HCT116 (cell line): ENCODE measurements at regions not wholly inside any gene's neighbourhood (a gene's known extent, or its start where the extent isn't known, plus 50 kb on each side); places are given as distances from the start of the nearest gene placed in this dataset.

ENCODE experiments used
- ATAC-seq: fragments of 200-7000 bp; cut with Tn5 transposase; 2 replicates; pipeline ENCODE4 v1.9.1; 2020; ENCODE audit warnings: mild to moderate bottlenecking, moderate library complexity
- BruUV-seq: library from RNA; stranded (reverse); fragments of 400-500 nt; replicated peaks from 2 replicates; lab custom pipeline; 2021; lab: Mats Ljungman, UMichigan
- CTCF ChIA-PET: fragments of 300-600 bp; sonication (Branson Sonifier 250); formaldehyde crosslinking; loops from one replicate; lab custom pipeline; 2021; ENCODE audit warnings: antibody characterized with exemption; lab: Charles Lee
- POLR2A ChIA-PET: fragments of 300-600, 350-600 bp; sonication (Branson Sonifier 250); formaldehyde crosslinking; loops from one replicate; lab custom pipeline; 2021; ENCODE audit warnings: antibody characterized with exemption; lab: Charles Lee
- RAD21 ChIA-PET, 2 experiments: fragments of 300-600 bp; sonication (Branson Sonifier 250); formaldehyde crosslinking; loops; one replicate each; lab custom pipeline; 2023; ENCODE audit warnings: low total read pairs in 2 of 2; ENCODE audit not compliant: uncharacterized antibody in 2 of 2, unreplicated experiment in 2 of 2, low non-redundant PET in 1 of 2; lab: Charles Lee
- DNase-seq: peaks from one replicate; pipeline ENCODE4 v3.0.0-alpha.2; 2010; ENCODE audit warnings: low read depth, low spot score
- H2AFZ ChIP-seq: fragments of 200-600 bp; shearing (Covaris generic), sonication (generic); 2 replicates; pipeline ENCODE4 v1.6.1; 2017; ENCODE audit warnings: low read depth, mixed run types, mixed read lengths, antibody characterized with exemption, low read length; ENCODE audit not compliant: poor library complexity, severe bottlenecking
- H3K27ac ChIP-seq: 2 replicates; pipeline ENCODE4 v1.5.1; 2012; ENCODE audit warnings: low read depth, low read length
- H3K27me3 ChIP-seq: fragments of 200-600 bp; sonication (generic); 2 replicates; pipeline ENCODE4 v1.6.1; 2016; ENCODE audit warnings: mixed run types, low read length, mixed read lengths; ENCODE audit not compliant: insufficient read depth
- H3K36me3 ChIP-seq, 2 experiments: fragments of 200-500 bp in 1 of 2; fragments of 200-600 bp in 1 of 2; sonication (Bioruptor generic) in 1 of 2; sonication (generic) in 1 of 2; 2 replicates each; pipeline versions ENCODE4 v1.5.1 to v1.6.1; 2014 to 2016; ENCODE audit warnings: low read length in 2 of 2, inconsistent platforms in 1 of 2, mixed read lengths in 1 of 2, mixed run types in 1 of 2; ENCODE audit not compliant: insufficient read depth in 2 of 2, control insufficient read depth in 1 of 2
- H3K4me1 ChIP-seq, 2 experiments: fragments of 200-600 bp in 1 of 2; sonication (generic) in 1 of 2; 2 replicates each; pipeline versions ENCODE4 v1.5.1 to v1.6.1; 2012 to 2017; ENCODE audit warnings: low read length in 2 of 2, inconsistent platforms in 1 of 2, mild to moderate bottlenecking in 1 of 2, mixed read lengths in 1 of 2, mixed run types in 1 of 2, moderate library complexity in 1 of 2; ENCODE audit not compliant: insufficient read depth in 2 of 2, control insufficient read depth in 1 of 2
- H3K4me2 ChIP-seq: fragments of 200-600 bp; sonication (generic); 2 replicates; pipeline ENCODE4 v1.6.1; 2017; ENCODE audit warnings: mixed run types, low read length, mixed read lengths
- H3K4me3 ChIP-seq, 2 experiments: fragments of 200-600 bp in 1 of 2; sonication (generic) in 1 of 2; replicated peaks in 1 of 2; 2 replicates each; pipeline ENCODE4 v1.5.1; 2011 to 2016; ENCODE audit warnings: low read length in 2 of 2, control low read depth in 1 of 2, low read depth in 1 of 2, mild to moderate bottlenecking in 1 of 2, mixed read lengths in 1 of 2, mixed run types in 1 of 2
- H3K79me2 ChIP-seq: fragments of 200-600 bp; sonication (generic); 2 replicates; pipeline ENCODE4 v1.6.1; 2017; ENCODE audit warnings: mild to moderate bottlenecking, mixed run types, low read length, moderate library complexity, mixed read lengths; ENCODE audit not compliant: insufficient read depth
- H3K9ac ChIP-seq: fragments of 200-600 bp; sonication (generic); 2 replicates; pipeline ENCODE4 v1.6.1; 2016; ENCODE audit warnings: low read length, mixed read lengths
- H3K9me2 ChIP-seq: fragments of 200-600 bp; sonication (generic), shearing (Covaris generic); 2 replicates; pipeline ENCODE4 v1.6.1; 2017; ENCODE audit warnings: mixed run types, mild to moderate bottlenecking, moderate library complexity; ENCODE audit not compliant: insufficient read depth
- H3K9me3 ChIP-seq, 2 experiments: fragments of 200-500 bp in 1 of 2; fragments of 200-600 bp in 1 of 2; sonication (Bioruptor generic) in 1 of 2; sonication (generic) in 1 of 2; 2 replicates each; pipeline ENCODE4 v1.6.1; 2014 to 2017; ENCODE audit warnings: low read length in 2 of 2, mixed read lengths in 2 of 2, inconsistent platforms in 1 of 2, low read depth in 1 of 2, mild to moderate bottlenecking in 1 of 2, mixed run types in 1 of 2, moderate library complexity in 1 of 2; ENCODE audit not compliant: control insufficient read depth in 1 of 2, insufficient read depth in 1 of 2
- H4K20me1 ChIP-seq: fragments of 200-600 bp; sonication (generic), shearing (Covaris generic); 2 replicates; pipeline ENCODE4 v1.6.1; 2017; ENCODE audit warnings: mixed run types, mild to moderate bottlenecking, moderate library complexity; ENCODE audit not compliant: insufficient read depth
- CBX3 ChIP-seq: IDR thresholded peaks from 2 replicates; pipeline ENCODE4 v1.6.1; 2012; ENCODE audit warnings: low read depth
- CEBPB ChIP-seq: IDR thresholded peaks from 2 replicates; pipeline ENCODE4 v1.6.1; 2012; ENCODE audit warnings: low read depth
- EGR1 ChIP-seq: IDR thresholded peaks from 2 replicates; pipeline ENCODE4 v1.6.1; 2012; ENCODE audit warnings: low read depth
- ELF1 ChIP-seq: IDR thresholded peaks from 2 replicates; pipeline ENCODE4 v1.6.1; 2012; ENCODE audit warnings: low read depth, borderline replicate concordance
- EZH2phosphoT487 ChIP-seq: fragments of 200-600 bp; IDR thresholded peaks from 2 replicates; pipeline ENCODE4 v1.6.1; 2018; ENCODE audit warnings: antibody characterized with exemption, borderline replicate concordance
- JUND ChIP-seq: IDR thresholded peaks from 2 replicates; pipeline ENCODE4 v1.6.1; 2012
- POLR2A ChIP-seq: IDR thresholded peaks from 2 replicates; pipeline ENCODE4 v1.7.0; 2011; ENCODE audit warnings: borderline replicate concordance; ENCODE audit not compliant: insufficient read depth, insufficient read length; ENCODE audit errors: extremely low read depth
- POLR2AphosphoS5 ChIP-seq: IDR thresholded peaks from 2 replicates; pipeline ENCODE4 v1.6.1; 2011; ENCODE audit warnings: mild to moderate bottlenecking, low read depth, low read length, moderate library complexity
- SIN3A ChIP-seq: IDR thresholded peaks from 2 replicates; pipeline ENCODE4 v1.6.1; 2012; ENCODE audit warnings: low read depth
- SP1 ChIP-seq: IDR thresholded peaks from 2 replicates; pipeline ENCODE4 v1.6.1; 2012; ENCODE audit warnings: low read depth
- SRF ChIP-seq: IDR thresholded peaks from 2 replicates; pipeline ENCODE4 v1.6.1; 2012; ENCODE audit warnings: low read depth
- TCF7L2 ChIP-seq: IDR thresholded peaks from 2 replicates; pipeline ENCODE4 v1.7.0; 2011; ENCODE audit warnings: borderline replicate concordance, inconsistent platforms; ENCODE audit not compliant: insufficient read depth, insufficient read length; ENCODE audit errors: extremely low read depth
- YY1 ChIP-seq: IDR thresholded peaks from 2 replicates; pipeline ENCODE4 v1.6.1; 2011; ENCODE audit warnings: low read length, low read depth, moderate library complexity, mild to moderate bottlenecking; ENCODE audit not compliant: insufficient replicate concordance; ENCODE audit errors: extremely low read depth
- ZFX ChIP-seq: fragments of 450-650 bp; IDR thresholded peaks from 2 replicates; pipeline ENCODE4 v1.6.1; 2017
- ZNF274 ChIP-seq: fragments of 200-500 bp; sonication (Bioruptor generic); IDR thresholded peaks from 2 replicates; pipeline ENCODE4 v1.6.1; 2014; ENCODE audit warnings: mild to moderate bottlenecking, low read depth, low read length, inconsistent platforms
- intact Hi-C: fragments of 100-400 bp; cut with micrococcal nuclease; formaldehyde crosslinking; loops from 2 replicates; pipeline ENCODE4 v1.10.0; 2022
- TF ChIP-seq, protein P1 (sequence below): IDR thresholded peaks from 2 replicates; pipeline ENCODE4 v1.6.1; 2012
- TF ChIP-seq, protein P2 (sequence below): IDR thresholded peaks from 2 replicates; pipeline ENCODE4 v1.6.1; 2011; ENCODE audit warnings: mild to moderate bottlenecking, low read length, moderate library complexity; ENCODE audit not compliant: insufficient replicate concordance; ENCODE audit errors: extremely low read depth
- TF ChIP-seq, protein P3 (sequence below): IDR thresholded peaks from 2 replicates; pipeline ENCODE4 v1.6.1; 2012

DNA sequence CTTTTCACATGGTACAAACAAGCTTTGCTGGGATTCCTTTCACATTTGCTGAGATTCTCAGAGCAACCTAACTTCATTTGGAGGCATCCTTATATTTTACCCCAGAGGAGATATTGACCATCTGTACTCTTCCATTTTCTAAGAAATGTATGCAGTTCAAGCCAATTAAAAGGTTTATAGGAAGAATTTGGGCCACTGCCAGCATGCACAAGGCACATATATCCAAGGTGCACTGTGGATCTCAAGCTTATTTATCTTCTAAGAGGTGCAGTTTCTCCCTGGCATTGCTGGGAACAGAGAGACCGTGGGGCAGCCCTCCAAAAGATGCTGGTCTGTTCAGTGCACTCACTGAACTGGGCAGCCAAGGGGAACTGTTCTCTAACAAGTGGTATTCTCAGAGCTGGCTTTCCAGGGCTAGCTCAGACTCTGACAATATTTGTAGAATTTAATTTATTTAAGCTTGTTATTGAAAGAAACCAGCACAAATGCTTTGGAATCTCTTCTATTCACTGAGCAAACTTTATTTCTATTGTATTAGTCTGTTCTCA is 213.3 kb downstream of the TENT4A start (continued):
- TF ChIP-seq POLR2AphosphoS5 (no peak), CEBPB (no peak), ZFX (no peak), SIN3A (no peak), EZH2phosphoT487 (no peak), ELF1 (no peak)

DNA sequence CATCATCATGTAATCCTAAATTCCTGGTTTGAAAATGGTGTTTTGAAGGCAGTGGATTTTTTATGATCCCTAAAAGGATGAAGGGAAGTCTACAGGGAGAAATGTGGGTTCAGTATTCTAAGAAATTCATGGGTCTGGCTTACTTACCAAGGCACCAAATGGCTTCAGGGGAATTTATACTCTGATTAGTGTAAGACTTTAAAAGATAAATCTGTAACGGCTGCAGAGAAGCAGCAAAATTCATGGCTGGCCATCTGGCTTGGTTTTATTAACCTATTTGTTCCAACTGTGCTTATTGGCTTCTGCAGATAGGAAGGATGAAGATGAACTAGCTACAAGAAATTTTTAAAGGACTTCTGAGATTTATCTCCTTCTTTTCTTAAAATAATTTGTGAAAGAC is 222.8 kb downstream of the TENT4A start:
- Histone ChIP-seq H3K36me3 (no peaks in the 10 kb centered on the region), H3K9me3 (no peaks in the 10 kb centered on the region), H3K9me2 (no peaks in the 10 kb centered on the region), H3K79me2 (no peaks in the 10 kb centered on the region), H3K27me3 (no peaks in the 10 kb centered on the region)
- ChIA-PET RAD21 (no interaction called here), POLR2A (no interaction called here)
- no TSS peak for BruUV-seq
- DNase-seq, result no peak
- TF ChIP-seq SP1, result no peak
- TF ChIP-seq ZNF274, result no peak
- TF ChIP-seq, protein P1, sequence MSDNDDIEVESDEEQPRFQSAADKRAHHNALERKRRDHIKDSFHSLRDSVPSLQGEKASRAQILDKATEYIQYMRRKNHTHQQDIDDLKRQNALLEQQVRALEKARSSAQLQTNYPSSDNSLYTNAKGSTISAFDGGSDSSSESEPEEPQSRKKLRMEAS, result no peak
- TF ChIP-seq, all 23 proteins: peak for 0
- no peak overlapping the region for H3K4me2 ChIP-seq
- no peaks in the 10 kb centered on the region for H4K20me1 ChIP-seq
- no peak overlapping the region for H3K9ac ChIP-seq
- no peak overlapping the region for H3K27ac ChIP-seq
- no peak for ATAC-seq
- intact Hi-C loops, result no loop called here
- CTCF ChIA-PET, result no interaction called here
- H3K4me3 ChIP-seq, result no peak overlapping the region
- no peak overlapping the region for H2AFZ ChIP-seq
- no peaks in the 10 kb centered on the region for H3K4me1 ChIP-seq

DNA sequence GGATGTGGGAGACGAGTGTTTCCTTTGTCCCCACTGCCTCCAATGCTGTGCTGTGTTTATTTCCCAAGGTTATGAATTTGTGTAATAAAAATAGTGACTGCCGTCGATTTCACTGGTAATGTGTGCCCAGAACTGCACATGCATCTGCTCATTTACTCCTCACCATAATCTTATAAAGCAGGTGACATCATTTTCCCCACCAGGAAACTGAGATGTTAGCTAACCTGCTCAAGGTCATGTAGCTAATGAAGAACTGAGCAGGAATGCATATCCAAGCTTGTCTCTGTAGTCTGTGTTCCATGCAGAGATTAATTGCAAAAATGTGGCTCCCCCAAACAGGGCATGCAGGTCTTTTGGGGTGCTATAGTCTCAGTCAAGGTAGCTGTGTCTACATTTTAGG is 224.4 kb downstream of the TENT4A start:
- H3K36me3 ChIP-seq, result no peaks in the 10 kb centered on the region
- CTCF ChIA-PET, result no interaction called here
- TF ChIP-seq CBX3, result no peak
- TF ChIP-seq ELF1, result no peak
- no peak for TF ChIP-seq SRF
- TF ChIP-seq, protein P2, sequence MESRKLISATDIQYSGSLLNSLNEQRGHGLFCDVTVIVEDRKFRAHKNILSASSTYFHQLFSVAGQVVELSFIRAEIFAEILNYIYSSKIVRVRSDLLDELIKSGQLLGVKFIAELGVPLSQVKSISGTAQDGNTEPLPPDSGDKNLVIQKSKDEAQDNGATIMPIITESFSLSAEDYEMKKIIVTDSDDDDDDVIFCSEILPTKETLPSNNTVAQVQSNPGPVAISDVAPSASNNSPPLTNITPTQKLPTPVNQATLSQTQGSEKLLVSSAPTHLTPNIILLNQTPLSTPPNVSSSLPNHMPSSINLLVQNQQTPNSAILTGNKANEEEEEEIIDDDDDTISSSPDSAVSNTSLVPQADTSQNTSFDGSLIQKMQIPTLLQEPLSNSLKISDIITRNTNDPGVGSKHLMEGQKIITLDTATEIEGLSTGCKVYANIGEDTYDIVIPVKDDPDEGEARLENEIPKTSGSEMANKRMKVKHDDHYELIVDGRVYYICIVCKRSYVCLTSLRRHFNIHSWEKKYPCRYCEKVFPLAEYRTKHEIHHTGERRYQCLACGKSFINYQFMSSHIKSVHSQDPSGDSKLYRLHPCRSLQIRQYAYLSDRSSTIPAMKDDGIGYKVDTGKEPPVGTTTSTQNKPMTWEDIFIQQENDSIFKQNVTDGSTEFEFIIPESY, result no peak
- no peak for TF ChIP-seq ZNF274
- TF ChIP-seq JUND, result no peak
- no peak for TF ChIP-seq SIN3A
- no peak for TF ChIP-seq CEBPB
- TF ChIP-seq TCF7L2, result no peak
- TF ChIP-seq EGR1, result no peak
- no peak for TF ChIP-seq POLR2AphosphoS5
- no peak for TF ChIP-seq YY1
- TF ChIP-seq, protein P3, sequence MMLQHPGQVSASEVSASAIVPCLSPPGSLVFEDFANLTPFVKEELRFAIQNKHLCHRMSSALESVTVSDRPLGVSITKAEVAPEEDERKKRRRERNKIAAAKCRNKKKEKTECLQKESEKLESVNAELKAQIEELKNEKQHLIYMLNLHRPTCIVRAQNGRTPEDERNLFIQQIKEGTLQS, result no peak
- no peak for TF ChIP-seq POLR2A

More for the DNA sequence above, 224.4 kb downstream of the TENT4A start:
- DNase-seq (no peak), ATAC-seq (no peak)
- intact Hi-C loops, result no loop called here
- RAD21 ChIA-PET, result no interaction called here
- H3K4me3 ChIP-seq, result no peak overlapping the region
- no peak overlapping the region for H2AFZ ChIP-seq
- no peaks in the 10 kb centered on the region for H3K27me3 ChIP-seq
- H3K9me3 ChIP-seq, result no peaks in the 10 kb centered on the region
- no peaks in the 10 kb centered on the region for H3K4me1 ChIP-seq
- no peak overlapping the region for H3K27ac ChIP-seq
- no peaks in the 10 kb centered on the region for H3K9me2 ChIP-seq
- POLR2A ChIA-PET, result no interaction called here
- no TSS peak for BruUV-seq
- no peaks in the 10 kb centered on the region for H3K79me2 ChIP-seq
- H3K9ac ChIP-seq, result no peak overlapping the region
- H3K4me2 ChIP-seq, result no peak overlapping the region
- H4K20me1 ChIP-seq, result no peaks in the 10 kb centered on the region
